Naive thymus-derived CD4-positive, alpha-beta T cell (primary cell): ENCODE measurements at regions not wholly inside any gene's neighbourhood (a gene's known extent, or its start where the extent isn't known, plus 50 kb on each side); places are given as distances from the start of the nearest gene placed in this dataset.

ENCODE experiments used
- ATAC-seq: fragments of 150-1000 bp; cut with Tn5 transposase; 2 replicates; pipeline ENCODE4 v1.10.0; 2021; ENCODE audit warnings: mild to moderate bottlenecking, moderate library complexity
- CTCF ChIA-PET: fragments of 350-600 bp; sonication (Branson Sonifier 250); formaldehyde crosslinking; loops from one replicate; lab custom pipeline; 2021; ENCODE audit warnings: antibody characterized with exemption; lab: Charles Lee
- POLR2A ChIA-PET: fragments of 350-600 bp; sonication (Branson Sonifier 250); formaldehyde crosslinking; loops from one replicate; lab custom pipeline; 2021; ENCODE audit warnings: antibody characterized with exemption, inconsistent platforms; lab: Charles Lee
- DNase-seq, 9 donors: peaks; one replicate each; pipeline versions ENCODE4 v3.0.0 to v3.0.0-alpha.2; 2020 to 2022; ENCODE audit warnings: mixed read lengths in 1 of 9
- H3K27ac ChIP-seq: one replicate; pipeline ENCODE4 v1.7.0; 2013; ENCODE audit warnings: mild to moderate bottlenecking, low read depth, low read length, moderate library complexity
- H3K27me3 ChIP-seq, 2 donors: one replicate each; pipeline ENCODE4 v1.7.0; 2013; ENCODE audit warnings: low read length in 2 of 2, mild to moderate bottlenecking in 2 of 2, moderate library complexity in 2 of 2; ENCODE audit not compliant: control insufficient read depth in 2 of 2, insufficient read depth in 2 of 2
- H3K36me3 ChIP-seq, 3 experiments: 1 replicate in 2 of 3; 2 replicates in 1 of 3; pipeline ENCODE4 v1.7.0; 2013; ENCODE audit warnings: low read length in 3 of 3, mild to moderate bottlenecking in 3 of 3, moderate library complexity in 1 of 3; ENCODE audit not compliant: insufficient read depth in 3 of 3, control insufficient read depth in 2 of 3
- H3K4me1 ChIP-seq, 2 donors: one replicate each; pipeline ENCODE4 v1.7.0; 2013; ENCODE audit warnings: low read length in 2 of 2, mild to moderate bottlenecking in 2 of 2, moderate library complexity in 1 of 2; ENCODE audit not compliant: control insufficient read depth in 2 of 2, insufficient read depth in 2 of 2
- H3K4me3 ChIP-seq: 2 replicates; pipeline ENCODE4 v1.7.0; 2013; ENCODE audit warnings: mild to moderate bottlenecking, low read length
- H3K9me3 ChIP-seq, 3 experiments: 1 replicate in 2 of 3; 2 replicates in 1 of 3; pipeline ENCODE4 v1.7.0; 2013; ENCODE audit warnings: low read length in 3 of 3; ENCODE audit not compliant: control insufficient read depth in 2 of 3
- H3K27ac Mint-ChIP-seq, 9 donors: one replicate each; pipeline ENCODE4 v1.8.0; 2020 to 2022; ENCODE audit warnings: mixed read lengths in 9 of 9, mild to moderate bottlenecking in 8 of 9, moderate library complexity in 5 of 9, inconsistent platforms in 2 of 9
- H3K27me3 Mint-ChIP-seq, 5 donors: one replicate each; pipeline ENCODE4 v1.8.0; 2021 to 2022; ENCODE audit warnings: mixed read lengths in 5 of 5, mild to moderate bottlenecking in 1 of 5
- H3K36me3 Mint-ChIP-seq, 5 donors: one replicate each; pipeline ENCODE4 v1.8.0; 2020 to 2022; ENCODE audit warnings: mixed read lengths in 5 of 5, mild to moderate bottlenecking in 3 of 5, inconsistent platforms in 1 of 5
- H3K4me1 Mint-ChIP-seq, 7 donors: one replicate each; pipeline ENCODE4 v1.8.0; 2020 to 2022; ENCODE audit warnings: mixed read lengths in 7 of 7, mild to moderate bottlenecking in 3 of 7, inconsistent platforms in 1 of 7
- H3K4me3 Mint-ChIP-seq, 10 donors: one replicate each; pipeline ENCODE4 v1.8.0; 2020 to 2022; ENCODE audit warnings: mild to moderate bottlenecking in 10 of 10, mixed read lengths in 10 of 10, moderate library complexity in 6 of 10, inconsistent platforms in 2 of 10
- H3K9me3 Mint-ChIP-seq, 11 donors: one replicate each; pipeline ENCODE4 v1.8.0; 2020 to 2022; ENCODE audit warnings: mixed read lengths in 11 of 11, mild to moderate bottlenecking in 4 of 11, inconsistent platforms in 1 of 11, moderate library complexity in 1 of 11
- intact Hi-C, 2 donors: fragments of 100-400 bp; cut with micrococcal nuclease; formaldehyde crosslinking; loops; one replicate each; pipeline ENCODE4 v1.15.1; 2023

DNA sequence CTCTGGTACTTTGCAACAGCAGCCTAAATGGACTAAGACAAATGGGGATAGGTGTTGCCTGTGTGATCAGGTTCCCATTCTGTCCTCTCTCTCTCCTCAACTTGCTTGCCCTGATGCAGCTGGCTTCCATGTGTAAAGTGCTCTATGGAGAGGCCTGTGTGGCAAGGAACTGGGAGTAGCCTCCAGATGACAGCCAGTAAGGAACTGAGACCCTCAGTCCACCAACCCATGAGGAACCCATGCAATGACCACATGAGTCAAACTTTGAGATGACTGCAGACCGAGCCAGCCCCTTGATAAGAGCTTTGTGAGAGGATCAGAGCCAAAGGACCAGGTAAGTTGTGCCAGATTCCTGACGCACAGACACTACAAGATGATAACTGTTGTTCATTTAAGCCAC is 74.6 kb upstream of the ADPGK start:
- H3K9me3 ChIP-seq = no peaks in the 10 kb centered on the region
- peaks cover 10 to 30% (median 22%) of the 10 kb centered on the region in 5 donors for H3K27me3 Mint-ChIP-seq
- no peak overlapping the region for H3K27ac Mint-ChIP-seq
- no peaks in the 10 kb centered on the region for H3K36me3 Mint-ChIP-seq
- no peaks in the 10 kb centered on the region for H3K4me1 ChIP-seq
- H3K4me3 Mint-ChIP-seq = no peak overlapping the region
- ATAC-seq (no peak), DNase-seq (no peak)
- no peak overlapping the region for H3K4me3 ChIP-seq
- no peaks in the 10 kb centered on the region for H3K36me3 ChIP-seq
- CTCF ChIA-PET = no interaction called here
- no peaks in the 10 kb centered on the region for H3K27me3 ChIP-seq
- no peaks in the 10 kb centered on the region for H3K4me1 Mint-ChIP-seq
- intact Hi-C loops = no loop called here
- POLR2A ChIA-PET = no interaction called here
- no peak overlapping the region for H3K27ac ChIP-seq
- peaks cover 0 to 4% (median 0%) of the 10 kb centered on the region in 11 donors for H3K9me3 Mint-ChIP-seq

DNA sequence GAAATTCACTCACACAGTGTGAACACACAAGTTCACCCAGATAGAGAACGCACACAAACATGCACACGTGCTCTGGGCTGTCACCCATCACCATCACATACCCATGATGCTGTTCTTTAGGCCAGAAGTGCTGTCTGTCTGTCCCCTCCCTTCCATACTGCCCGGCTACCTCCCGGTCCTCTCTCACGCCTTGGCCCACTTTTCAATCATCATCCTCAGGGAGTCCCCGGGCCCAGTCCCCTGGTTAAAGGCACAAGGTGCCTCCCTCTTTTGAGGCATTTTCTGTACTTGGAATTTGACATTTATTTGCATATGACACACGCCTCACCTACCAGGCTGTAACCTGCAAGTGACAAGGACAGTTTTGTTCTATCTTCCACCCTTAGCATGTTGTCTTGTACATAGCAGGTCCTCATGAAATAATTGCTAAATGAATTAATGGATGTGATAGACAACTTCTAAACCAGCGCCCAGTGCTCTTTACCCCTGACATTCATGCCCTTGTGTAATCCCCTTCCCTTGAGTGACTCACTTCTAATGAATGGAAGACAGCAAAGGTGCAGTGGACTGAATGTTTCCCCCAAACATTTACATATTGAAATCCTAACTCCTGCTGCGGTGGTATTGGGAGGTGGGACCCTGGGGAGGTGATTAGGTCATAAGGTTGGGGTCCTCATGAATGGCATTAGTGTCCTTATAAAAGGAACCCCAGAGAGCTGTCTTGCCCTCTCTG is 73.9 kb upstream of the ADPGK start:
- no peak overlapping the region for H3K27ac Mint-ChIP-seq
- ATAC-seq (no peak), DNase-seq (no peak)
- CTCF ChIA-PET = no interaction called here
- H3K36me3 ChIP-seq = no peaks in the 10 kb centered on the region
- H3K4me3 Mint-ChIP-seq = no peak overlapping the region
- H3K9me3 ChIP-seq = no peaks in the 10 kb centered on the region
- H3K27me3 Mint-ChIP-seq = peaks cover 12 to 32% (median 20%) of the 10 kb centered on the region in 5 donors
- H3K4me1 ChIP-seq = no peaks in the 10 kb centered on the region
- no peaks in the 10 kb centered on the region for H3K36me3 Mint-ChIP-seq
- no peaks in the 10 kb centered on the region for H3K27me3 ChIP-seq
- POLR2A ChIA-PET = no interaction called here
- no peak overlapping the region for H3K4me3 ChIP-seq
- no peaks in the 10 kb centered on the region for H3K4me1 Mint-ChIP-seq
- no peak overlapping the region for H3K27ac ChIP-seq
- intact Hi-C loops = no loop called here
- peaks cover 0 to 4% (median 0%) of the 10 kb centered on the region in 11 donors for H3K9me3 Mint-ChIP-seq

DNA sequence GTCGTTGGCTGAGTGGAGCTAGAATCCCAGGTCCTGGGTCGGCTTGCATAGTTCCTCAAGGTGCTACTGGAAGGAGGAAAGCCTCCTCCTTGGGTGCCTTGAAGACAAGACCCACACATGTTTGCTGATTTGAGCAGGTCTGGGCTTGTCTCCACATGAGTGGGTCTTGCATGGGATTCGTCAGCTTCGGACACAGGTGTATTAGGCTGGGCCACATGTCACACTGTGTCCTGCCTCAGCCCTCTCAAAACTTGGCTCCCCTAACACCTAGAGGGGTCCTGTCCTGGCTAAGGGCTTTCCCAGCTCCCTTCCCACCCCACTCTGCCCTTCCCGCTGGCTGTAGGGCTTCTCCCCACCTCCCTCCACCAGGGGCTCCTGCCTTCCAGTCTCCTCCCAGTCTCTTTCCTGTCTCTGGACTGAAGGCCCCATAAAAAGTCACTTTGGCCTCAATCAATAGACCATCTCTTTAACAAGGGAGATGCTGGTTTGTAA is 73.0 kb upstream of the ADPGK start:
- no peaks in the 10 kb centered on the region for H3K4me1 ChIP-seq
- ChIA-PET CTCF (no interaction called here), POLR2A (no interaction called here)
- ATAC-seq (no peak), DNase-seq (no peak)
- no peak overlapping the region for H3K4me3 ChIP-seq
- Mint-ChIP-seq H3K9me3 (no peaks in the 10 kb centered on the region), H3K4me1 (no peaks in the 10 kb centered on the region), H3K27me3 (peaks cover 11 to 27% (median 22%) of the 10 kb centered on the region in 5 donors), H3K27ac (no peak overlapping the region), H3K36me3 (no peaks in the 10 kb centered on the region), H3K4me3 (no peak overlapping the region)
- H3K27me3 ChIP-seq = no peaks in the 10 kb centered on the region
- H3K27ac ChIP-seq = no peak overlapping the region
- no peaks in the 10 kb centered on the region for H3K36me3 ChIP-seq
- H3K9me3 ChIP-seq = no peaks in the 10 kb centered on the region
- intact Hi-C loops = no loop called here

DNA sequence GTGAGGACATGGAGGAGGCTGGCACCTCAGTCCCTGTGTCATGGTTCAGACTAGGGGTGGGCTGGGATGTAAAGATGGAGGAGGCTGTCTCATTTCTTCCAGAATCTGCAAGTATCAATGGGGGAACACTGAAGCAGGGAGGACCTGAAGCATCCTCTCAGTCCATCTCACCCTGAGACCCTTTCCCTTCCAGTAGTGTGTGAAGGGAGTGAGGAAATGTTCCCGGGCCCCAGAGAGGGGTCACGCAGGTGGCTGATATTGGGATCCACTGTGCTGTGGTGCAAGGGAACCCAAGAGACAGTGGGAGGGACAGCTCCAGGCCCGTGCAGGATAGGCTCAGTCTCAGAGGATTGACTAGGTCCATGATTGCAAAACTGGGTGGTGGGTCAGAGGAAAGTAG is 72.2 kb upstream of the ADPGK start:
- no peaks in the 10 kb centered on the region for H3K9me3 Mint-ChIP-seq
- Histone ChIP-seq H3K4me1 (no peaks in the 10 kb centered on the region), H3K4me3 (no peak overlapping the region), H3K27ac (no peak overlapping the region), H3K9me3 (no peaks in the 10 kb centered on the region), H3K36me3 (no peaks in the 10 kb centered on the region), H3K27me3 (no peaks in the 10 kb centered on the region)
- no peak overlapping the region for H3K4me3 Mint-ChIP-seq
- ChIA-PET CTCF (no interaction called here), POLR2A (no interaction called here)
- no peaks in the 10 kb centered on the region for H3K36me3 Mint-ChIP-seq
- H3K27ac Mint-ChIP-seq = no peak overlapping the region
- H3K27me3 Mint-ChIP-seq = peaks cover 8 to 24% (median 20%) of the 10 kb centered on the region in 5 donors
- intact Hi-C loops = no loop called here
- H3K4me1 Mint-ChIP-seq = no peaks in the 10 kb centered on the region
- ATAC-seq = no peak
- DNase-seq = no peak

DNA sequence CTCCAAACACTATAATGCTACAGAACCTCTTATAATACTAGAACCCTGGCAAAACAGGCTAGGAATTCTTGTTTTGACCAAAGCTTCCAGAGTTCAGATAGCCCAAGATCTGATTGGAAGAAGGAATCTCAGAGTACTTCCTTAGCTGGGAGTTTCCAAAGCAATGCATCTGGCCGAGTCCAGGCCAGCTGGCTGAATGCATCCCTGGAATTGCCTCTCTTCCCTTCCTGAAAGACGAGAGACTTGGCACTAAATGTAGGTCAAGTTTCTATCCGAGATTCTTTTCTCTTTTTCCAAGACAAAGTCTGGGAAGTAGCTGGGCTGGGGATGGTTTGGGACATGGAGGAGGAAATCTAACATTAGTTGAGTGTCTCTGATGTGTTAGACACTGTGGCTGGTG is 68.7 kb upstream of the ADPGK start:
- no peaks in the 10 kb centered on the region for H3K4me1 ChIP-seq
- no peak overlapping the region for H3K27ac ChIP-seq
- no peaks in the 10 kb centered on the region for H3K36me3 Mint-ChIP-seq
- CTCF ChIA-PET = no interaction called here
- H3K27ac Mint-ChIP-seq = no peak overlapping the region
- DNase-seq (no peak), ATAC-seq (no peak)
- H3K27me3 Mint-ChIP-seq = peaks cover 28 to 50% (median 40%) of the 10 kb centered on the region in 5 donors
- H3K4me1 Mint-ChIP-seq = peaks cover 0 to 3% (median 0%) of the 10 kb centered on the region in 7 donors
- intact Hi-C loops = no loop called here
- no peaks in the 10 kb centered on the region for H3K9me3 ChIP-seq
- no peaks in the 10 kb centered on the region for H3K36me3 ChIP-seq
- no peak overlapping the region for H3K4me3 Mint-ChIP-seq
- peaks cover 0 to 3% (median 0%) of the 10 kb centered on the region in 11 donors for H3K9me3 Mint-ChIP-seq
- H3K27me3 ChIP-seq = no peaks in the 10 kb centered on the region
- H3K4me3 ChIP-seq = no peak overlapping the region
- POLR2A ChIA-PET = no interaction called here

DNA sequence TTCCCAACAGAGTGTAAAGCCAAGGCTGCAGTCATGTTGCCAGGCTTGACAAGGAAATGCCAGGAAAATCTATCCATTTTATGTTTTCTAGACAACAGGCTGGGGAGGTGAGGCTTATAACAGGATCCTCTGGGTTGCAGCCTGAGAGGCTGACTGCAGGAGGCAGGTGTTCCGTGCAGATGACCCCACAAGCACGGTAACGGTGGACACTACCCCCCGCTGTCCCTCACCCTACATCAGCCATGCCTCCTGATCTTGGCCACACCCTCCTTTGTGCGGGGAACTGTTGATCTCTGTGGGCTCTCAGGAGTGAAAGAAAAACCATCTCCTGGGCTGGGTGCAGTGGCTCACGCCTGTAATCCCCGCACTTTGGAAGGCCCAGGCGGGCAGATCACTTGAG is 68.0 kb upstream of the ADPGK start:
- H3K9me3 ChIP-seq = no peaks in the 10 kb centered on the region
- Mint-ChIP-seq H3K27me3 (peaks cover 28 to 50% (median 40%) of the 10 kb centered on the region in 5 donors), H3K36me3 (no peaks in the 10 kb centered on the region), H3K4me3 (no peak overlapping the region), H3K9me3 (peaks cover 0 to 3% (median 0%) of the 10 kb centered on the region in 11 donors), H3K27ac (no peak overlapping the region), H3K4me1 (peaks cover 0 to 3% (median 0%) of the 10 kb centered on the region in 7 donors)
- ChIA-PET CTCF (no interaction called here), POLR2A (no interaction called here)
- ATAC-seq = no peak
- H3K27me3 ChIP-seq = no peaks in the 10 kb centered on the region
- intact Hi-C loops = no loop called here
- H3K4me1 ChIP-seq = no peaks in the 10 kb centered on the region
- no peak overlapping the region for H3K27ac ChIP-seq
- no peak for DNase-seq
- no peak overlapping the region for H3K4me3 ChIP-seq
- H3K36me3 ChIP-seq = no peaks in the 10 kb centered on the region

DNA sequence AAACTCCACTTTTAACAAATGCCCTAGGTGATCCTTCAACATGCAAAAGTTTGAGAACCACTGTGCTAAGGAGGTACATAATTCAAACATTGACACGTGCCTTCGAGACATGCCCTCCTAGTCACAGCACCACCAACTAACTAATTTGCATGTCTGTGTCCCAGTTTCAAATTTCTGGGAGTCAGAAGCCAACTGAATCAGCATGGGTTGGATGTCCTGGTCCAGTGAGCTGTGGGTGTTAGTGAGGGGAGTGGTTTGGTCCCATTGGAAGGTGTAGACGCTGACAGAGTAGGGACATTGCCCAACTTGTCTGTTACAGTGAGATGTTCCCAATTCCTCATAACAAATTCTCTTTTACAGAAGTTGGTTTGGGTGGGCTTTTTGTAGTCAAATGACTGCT is 67.3 kb upstream of the ADPGK start:
- DNase-seq = no peak
- Histone ChIP-seq H3K4me1 (no peaks in the 10 kb centered on the region), H3K4me3 (no peak overlapping the region), H3K36me3 (no peaks in the 10 kb centered on the region), H3K9me3 (no peaks in the 10 kb centered on the region), H3K27me3 (no peaks in the 10 kb centered on the region), H3K27ac (no peak overlapping the region)
- CTCF ChIA-PET = no interaction called here
- Mint-ChIP-seq H3K36me3 (no peaks in the 10 kb centered on the region), H3K9me3 (peaks cover 0 to 3% (median 0%) of the 10 kb centered on the region in 11 donors), H3K27me3 (peaks cover 32 to 50% (median 39%) of the 10 kb centered on the region in 5 donors), H3K4me1 (peaks cover 0 to 3% (median 0%) of the 10 kb centered on the region in 7 donors), H3K4me3 (no peak overlapping the region), H3K27ac (no peak overlapping the region)
- POLR2A ChIA-PET = no interaction called here
- no peak for ATAC-seq
- intact Hi-C loops = no loop called here
